Fibroblast of mammary gland (primary cell): ENCODE measurements at regions not wholly inside any gene's neighbourhood (a gene's known extent, or its start where the extent isn't known, plus 50 kb on each side); places are given as distances from the start of the nearest gene placed in this dataset.

Source experiments
- DNase-seq: peaks from one replicate; pipeline ENCODE4 v3.0.0-alpha.2; 2010; ENCODE audit warnings: low read depth
- H3K4me3 ChIP-seq: 2 replicates; pipeline ENCODE4 v1.5.1; 2011; ENCODE audit warnings: low read depth, mild to moderate bottlenecking, low read length, moderate library complexity; ENCODE audit not compliant: control insufficient read depth
- CTCF ChIP-seq: conservative IDR thresholded peaks from 2 replicates; pipeline ENCODE4 v1.5.1; 2011; ENCODE audit warnings: low read depth, low read length, inconsistent platforms; ENCODE audit not compliant: control insufficient read depth, insufficient read depth

- no peak overlapping the region for H3K4me3 ChIP-seq
- peak; percentile 35 for DNase-seq
- TF ChIP-seq CTCF, result peak; percentile 73
Observed at GRCh38 chr5:133754575-133755169, 142.3 kb upstream of the FSTL4 start.

GRCh38 chr5:133753856-133754255 lies 141.5 kb upstream of the FSTL4 start:
- TF ChIP-seq CTCF, result no peak
- no peak for DNase-seq
- H3K4me3 ChIP-seq, result no peak overlapping the region

GRCh38 chr5:133751846-133752245 lies 139.5 kb upstream of the FSTL4 start:
- H3K4me3 ChIP-seq, result no peak overlapping the region
- no peak for DNase-seq
- TF ChIP-seq CTCF, result no peak

- TF ChIP-seq CTCF, result no peak
- DNase-seq, result no peak
- H3K4me3 ChIP-seq, result no peak overlapping the region
Observed at GRCh38 chr5:133751421-133751820, 139.1 kb upstream of the FSTL4 start.

- no peak overlapping the region for H3K4me3 ChIP-seq
- DNase-seq, result no peak
- no peak for TF ChIP-seq CTCF
Observed at GRCh38 chr5:133750856-133751255, 138.5 kb upstream of the FSTL4 start.

GRCh38 chr5:133750356-133750755 lies 138.0 kb upstream of the FSTL4 start:
- DNase-seq, result no peak
- TF ChIP-seq CTCF, result no peak
- no peak overlapping the region for H3K4me3 ChIP-seq
